Right lobe of liver (tissue), 6 donors: ENCODE measurements at regions not wholly inside any gene's neighbourhood (a gene's known extent, or its start where the extent isn't known, plus 50 kb on each side); places are given as distances from the start of the nearest gene placed in this dataset.

Experiments
- ATAC-seq, 4 donors: fragments of 200-7000 bp; cut with Tn5 transposase; one replicate each; pipeline ENCODE4 v1.9.1; 2020; ENCODE audit warnings: mild to moderate bottlenecking in 4 of 4, moderate library complexity in 4 of 4
- DNase-seq, 3 donors: peaks; one replicate each; pipeline ENCODE4 v3.0.0-alpha.2; 2020
- H3K27ac ChIP-seq, 3 donors: fragments of 200-600 bp; one replicate each; pipeline ENCODE4 v1.8.0; 2022
- H3K27me3 ChIP-seq, 2 donors: fragments of 200-600 bp; one replicate each; pipeline ENCODE4 v1.8.0; 2022
- H3K36me3 ChIP-seq, 4 donors: fragments of 200-600 bp; sonication (generic) in 1 of 4; one replicate each; pipeline versions ENCODE4 v1.5.1 to v1.8.0; 2017 to 2022; ENCODE audit warnings: control low read depth in 1 of 4
- H3K4me1 ChIP-seq, 4 donors: fragments of 200-600 bp; sonication (generic) in 1 of 4; one replicate each; pipeline versions ENCODE4 v1.5.1 to v1.8.0; 2017 to 2022; ENCODE audit warnings: control low read depth in 1 of 4
- H3K4me3 ChIP-seq, 3 donors: fragments of 200-600 bp; one replicate each; pipeline ENCODE4 v1.8.0; 2022
- H3K9me3 ChIP-seq, 4 donors: fragments of 200-600 bp; sonication (generic) in 1 of 4; one replicate each; pipeline versions ENCODE4 v1.5.1 to v1.8.0; 2017 to 2022; ENCODE audit warnings: control low read depth in 1 of 4
- CTCF ChIP-seq, 4 donors: fragments of 200-600 bp in 3 of 4; fragments of 450-650 bp in 1 of 4; IDR thresholded peaks; one replicate each; pipeline versions ENCODE4 v1.5.1 to v1.8.0; 2016 to 2022; ENCODE audit warnings: antibody characterized with exemption in 4 of 4, mild to moderate bottlenecking in 2 of 4
- POLR2A ChIP-seq: fragments of 450-650 bp; IDR thresholded peaks from one replicate; pipeline ENCODE4 v1.6.1; 2017; ENCODE audit warnings: antibody characterized with exemption, mild to moderate bottlenecking
- whole genome bisulfite sequencing: methylation state at CpG from one replicate; pipeline ENCODE4 v1.1.6; 2018; ENCODE audit warnings: low coverage, low lambda C conversion rate; ENCODE audit not compliant: insufficient coverage; ENCODE audit errors: missing lambda C conversion rate; 5-methylcytosine and 5-hydroxymethylcytosine counted together
- intact Hi-C, 2 donors: fragments of 100-400 bp; cut with DNase I; formaldehyde crosslinking; loops; one replicate each; pipeline versions ENCODE4 v1.11.2 to v1.14.1; 2022
- donor health status: DM: no; HTN: yes; CAD: no.
- donor health status: DM: no; HTN: no; CAD: no.
- donor health status: DM: no; HTN: no; CAD: no.
- donor health status: DM: no; HTN: yes; CAD: no.
- donor health status: DM: no; HTN: yes; CAD: no.

- H3K27me3 ChIP-seq, result no peaks in the 10 kb centered on the region
- H3K4me1 ChIP-seq, result no peaks in the 10 kb centered on the region
- no peaks in the 10 kb centered on the region for H3K36me3 ChIP-seq
- TF ChIP-seq CTCF (IDR thresholded peaks at IDR 0.05) (no peak), POLR2A (no peak)
- no peak for DNase-seq
- no peaks in the 10 kb centered on the region for H3K9me3 ChIP-seq
- WGBS, result 64% methylated on average over 5 of the region's 5 CpGs
- intact Hi-C loops, result no loop called here
- no peak overlapping the region for H3K4me3 ChIP-seq
- no peak for ATAC-seq
- no peak overlapping the region for H3K27ac ChIP-seq
These were observed 107.3 kb upstream of the EFEMP1 start for GRCh38 chr2:56030901-56031300.

- H3K36me3 ChIP-seq, result no peaks in the 10 kb centered on the region
- no peak for DNase-seq
- no peaks in the 10 kb centered on the region for H3K27me3 ChIP-seq
- H3K4me1 ChIP-seq, result no peaks in the 10 kb centered on the region
- 34% methylated on average over 2 of the region's 3 CpGs for WGBS
- no peak for ATAC-seq
- TF ChIP-seq POLR2A (no peak), CTCF (IDR thresholded peaks at IDR 0.05) (no peak)
- no peak overlapping the region for H3K27ac ChIP-seq
- intact Hi-C loops, result no loop called here
- no peak overlapping the region for H3K4me3 ChIP-seq
- no peaks in the 10 kb centered on the region for H3K9me3 ChIP-seq
These were observed 110.7 kb upstream of the EFEMP1 start for GRCh38 chr2:56034258-56034657.

- DNase-seq (no peak), ATAC-seq (no peak)
- Histone ChIP-seq H3K27me3 (no peaks in the 10 kb centered on the region), H3K36me3 (no peaks in the 10 kb centered on the region), H3K4me3 (no peak overlapping the region), H3K9me3 (no peaks in the 10 kb centered on the region), H3K27ac (no peak overlapping the region), H3K4me1 (no peaks in the 10 kb centered on the region)
- intact Hi-C loops, result no loop called here
- TF ChIP-seq POLR2A (no peak), CTCF (IDR thresholded peaks at IDR 0.05) (no peak)
- 30% methylated on average over 3 of the region's 3 CpGs for WGBS
These were observed 116.6 kb upstream of the EFEMP1 start for GRCh38 chr2:56040189-56040588.

GRCh38 chr2:56040834-56041233 is 117.3 kb upstream of the EFEMP1 start:
- Histone ChIP-seq H3K4me3 (no peak overlapping the region), H3K4me1 (no peaks in the 10 kb centered on the region), H3K27me3 (no peaks in the 10 kb centered on the region), H3K9me3 (no peaks in the 10 kb centered on the region), H3K36me3 (no peaks in the 10 kb centered on the region), H3K27ac (no peak overlapping the region)
- ATAC-seq, result no peak
- TF ChIP-seq POLR2A, result no peak
- TF ChIP-seq CTCF (IDR thresholded peaks at IDR 0.05), result no peak
- intact Hi-C loops, result no loop called here
- no peak for DNase-seq

GRCh38 chr2:56047136-56047535 is 123.6 kb upstream of the EFEMP1 start:
- ATAC-seq (no peak), DNase-seq (no peak)
- Histone ChIP-seq H3K36me3 (no peaks in the 10 kb centered on the region), H3K4me3 (no peak overlapping the region), H3K9me3 (no peaks in the 10 kb centered on the region), H3K4me1 (no peaks in the 10 kb centered on the region), H3K27me3 (no peaks in the 10 kb centered on the region), H3K27ac (no peak overlapping the region)
- TF ChIP-seq POLR2A, result no peak
- no peak for TF ChIP-seq CTCF (IDR thresholded peaks at IDR 0.05)
- intact Hi-C loops, result no loop called here
- WGBS, result 51% methylated on average over 3 of the region's 3 CpGs
